Ammon's horn (tissue), 1 donor: ENCODE measurements at regions not wholly inside any gene's neighbourhood (a gene's known extent, or its start where the extent isn't known, plus 50 kb on each side); places are given as distances from the start of the nearest gene placed in this dataset.
A peak's percentile ranks its signal among the peaks of the same experiment; 100 is the strongest.

Experiments
- DNase-seq: peaks from one replicate; pipeline ENCODE4 v3.0.0-alpha.2; 2016; ENCODE audit warnings: low spot score

DNA sequence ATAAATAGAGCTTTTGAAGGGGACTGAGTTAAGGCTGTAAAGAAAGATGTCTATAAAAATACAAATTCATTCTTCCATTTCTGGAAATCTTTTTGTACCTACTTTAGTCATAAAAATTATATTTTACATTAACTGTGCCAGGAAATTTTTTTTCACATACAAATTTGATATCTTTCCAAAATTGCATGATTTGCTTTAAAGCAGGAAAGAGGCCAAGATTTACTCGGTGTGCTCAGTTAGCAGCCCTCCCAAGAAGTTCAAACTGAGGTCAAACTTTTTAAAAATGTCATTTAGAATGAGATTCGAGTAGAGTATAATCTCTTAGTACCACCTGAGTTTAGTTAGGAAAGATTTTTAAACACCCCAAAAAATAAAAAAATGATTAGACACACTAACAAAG is 173.2 kb upstream of the GRIP1 start:
- DNase-seq = no peak

- DNase-seq = no peak
Observed at GRCh38 chr12:66852765-66853164, 173.9 kb upstream of the GRIP1 start.

DNA sequence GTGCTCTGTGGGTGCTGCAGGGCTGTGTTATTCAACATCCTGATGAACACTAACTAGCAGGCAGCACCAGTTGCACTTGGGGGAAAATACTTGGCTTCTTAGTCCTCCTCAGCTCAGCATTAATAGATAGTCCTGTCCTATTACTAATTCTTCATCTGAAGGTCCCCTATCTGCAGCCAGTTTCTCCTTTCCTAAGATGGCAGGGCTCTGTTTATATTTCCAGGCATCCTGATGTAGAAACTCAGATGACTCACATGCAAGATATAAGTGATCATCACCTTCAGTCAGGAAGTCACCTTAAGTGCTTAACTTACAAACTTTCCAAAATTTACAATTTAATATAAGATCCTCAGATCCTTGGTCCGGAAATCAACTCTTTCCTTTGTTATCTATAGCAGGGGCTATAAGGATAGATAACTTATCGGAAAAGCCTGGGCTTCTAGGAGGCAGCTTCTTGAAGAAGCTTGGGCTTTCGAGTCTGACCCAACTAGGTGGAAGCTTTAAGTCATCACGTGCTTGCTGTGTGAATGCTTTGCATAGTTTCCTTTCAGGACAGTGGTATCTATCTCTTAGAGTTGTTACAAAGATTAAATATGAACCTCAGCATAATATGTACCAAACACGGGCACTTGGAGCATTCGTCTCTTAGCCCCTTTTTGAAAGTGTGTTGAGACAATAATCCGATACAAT is 181.0 kb upstream of the GRIP1 start:
- DNase-seq = no peak

GRCh38 chr12:66860752-66861750 is 182.2 kb upstream of the GRIP1 start:
- DNase-seq = peak; percentile 82

GRCh38 chr12:66862356-66862985 is 183.6 kb upstream of the GRIP1 start:
- no peak for DNase-seq

- DNase-seq = no peak
Observed at GRCh38 chr12:66863276-66863675, 184.4 kb upstream of the GRIP1 start.

DNA sequence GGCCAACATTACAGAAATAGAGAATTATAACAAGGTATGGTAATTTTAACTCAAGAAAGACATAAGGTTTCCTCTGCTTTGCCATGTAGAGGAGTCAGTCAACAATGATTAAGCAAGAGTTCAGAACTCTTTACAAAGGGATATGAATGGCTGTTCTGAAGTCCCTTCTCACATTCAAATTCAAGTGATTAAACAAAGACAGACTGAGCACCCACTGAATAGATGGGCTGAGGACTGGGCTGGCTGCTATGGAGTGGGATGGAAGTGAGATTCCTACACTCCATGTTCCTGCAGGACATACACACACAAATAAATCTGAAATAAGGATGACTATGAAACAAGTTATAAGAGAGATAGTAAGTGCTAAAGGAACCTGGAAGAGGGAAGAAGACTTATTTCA is 199.0 kb upstream of the GRIP1 start:
- DNase-seq = no peak

GRCh38 chr12:66879409-66879808 is 200.5 kb upstream of the GRIP1 start:
- no peak for DNase-seq

- DNase-seq = no peak
Observed at GRCh38 chr12:66881386-66881785, 202.5 kb upstream of the GRIP1 start.

GRCh38 chr12:66884091-66884490 is 205.2 kb upstream of the GRIP1 start:
- DNase-seq = peak; percentile 15

DNA sequence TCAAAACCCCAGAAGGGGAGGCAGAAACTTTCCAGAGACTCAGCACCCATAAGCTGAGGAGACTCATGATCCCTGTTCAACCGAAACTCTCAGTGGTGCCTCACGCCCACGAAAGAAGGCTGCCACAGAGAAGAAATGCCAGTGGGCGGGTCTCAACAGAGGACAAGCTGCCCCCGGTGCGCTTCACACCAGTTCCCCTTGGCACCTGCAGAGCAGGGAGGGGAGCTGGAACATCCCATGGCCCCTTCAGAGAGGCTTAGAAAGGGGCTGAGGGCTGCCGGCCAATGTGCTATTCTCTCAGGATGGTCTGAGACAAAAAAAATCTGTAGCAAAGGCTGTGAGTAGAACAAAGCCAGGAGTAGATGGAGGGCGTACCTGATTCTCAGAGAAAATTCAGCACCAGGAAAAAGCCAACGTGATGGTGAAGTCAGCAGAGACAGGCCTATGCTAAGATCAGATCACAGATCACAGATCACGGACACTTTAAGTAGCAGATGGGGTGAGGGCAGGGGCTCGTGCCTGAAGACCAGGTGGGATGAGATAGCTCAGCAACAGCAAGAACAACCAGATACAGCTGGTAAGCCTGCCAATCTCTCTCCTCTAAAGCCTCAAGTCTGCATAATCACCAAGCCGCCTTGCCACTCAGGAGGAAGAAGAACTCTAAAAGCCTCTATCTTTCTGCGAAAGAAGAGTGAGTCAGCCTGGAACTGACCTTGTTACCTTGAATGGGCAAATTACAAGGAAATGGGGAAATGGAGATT is 206.4 kb upstream of the GRIP1 start:
- no peak for DNase-seq

DNA sequence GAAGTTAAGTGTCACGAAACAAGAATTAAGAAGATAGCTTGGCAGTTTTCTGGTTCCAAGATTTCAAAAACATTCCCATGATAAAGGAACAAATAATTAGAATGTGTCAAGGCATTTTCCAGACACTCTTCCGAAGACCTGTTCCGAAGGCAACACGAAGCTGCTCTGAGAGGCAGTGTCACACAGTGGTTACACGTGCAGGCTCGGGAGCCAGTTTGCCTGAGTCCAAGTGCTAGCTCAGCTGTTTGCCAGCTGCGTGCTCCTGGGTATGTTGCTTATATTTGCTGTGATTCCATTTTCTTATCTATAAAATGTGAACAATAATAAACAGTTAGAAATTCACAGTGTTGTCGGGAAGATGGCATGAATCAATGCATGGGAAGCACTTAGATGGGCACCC is 217.9 kb upstream of the GRIP1 start:
- DNase-seq = no peak

GRCh38 chr12:66898700-66899469 is 220.0 kb upstream of the GRIP1 start:
- DNase-seq = no peak

GRCh38 chr12:66899588-66899987 is 220.7 kb upstream of the GRIP1 start:
- DNase-seq = no peak

GRCh38 chr12:66900616-66901015 is 221.7 kb upstream of the GRIP1 start:
- no peak for DNase-seq

DNA sequence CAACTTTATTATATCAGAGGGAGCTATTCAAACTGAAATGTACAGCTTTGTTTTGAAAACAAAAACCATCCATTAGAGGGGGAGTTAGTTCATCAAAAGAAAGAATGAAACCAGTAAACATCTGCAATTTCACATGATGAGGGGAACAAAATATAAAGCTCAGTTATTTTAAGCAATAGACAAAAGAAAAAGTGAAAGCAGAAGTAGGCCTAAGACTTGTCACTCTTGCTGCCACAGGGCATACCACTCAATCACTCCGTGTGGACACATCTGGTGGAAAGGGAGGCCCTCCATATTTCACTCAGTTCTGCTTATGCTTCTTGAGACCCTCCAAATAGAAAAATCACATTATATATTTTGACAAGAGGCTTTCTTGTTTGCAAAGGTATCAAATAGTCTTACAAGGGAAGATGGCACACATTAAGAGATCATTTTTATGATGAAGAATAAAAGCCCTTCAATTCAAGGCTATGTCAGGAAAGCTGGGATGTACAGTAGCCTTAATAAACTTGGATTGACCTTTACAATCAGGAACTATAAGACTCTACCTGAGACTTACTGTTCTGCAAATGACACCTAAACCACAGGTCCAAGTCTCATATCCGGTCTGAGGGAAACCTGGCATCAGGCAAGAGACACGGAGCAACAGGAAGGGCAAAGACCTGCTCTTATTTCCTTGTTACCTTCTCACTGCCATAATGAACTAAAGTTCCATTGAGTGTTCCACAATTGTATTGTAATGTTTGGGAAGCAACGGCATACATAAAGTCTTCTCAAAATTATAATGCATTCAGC is 222.5 kb upstream of the GRIP1 start:
- DNase-seq = peak; percentile 9

DNA sequence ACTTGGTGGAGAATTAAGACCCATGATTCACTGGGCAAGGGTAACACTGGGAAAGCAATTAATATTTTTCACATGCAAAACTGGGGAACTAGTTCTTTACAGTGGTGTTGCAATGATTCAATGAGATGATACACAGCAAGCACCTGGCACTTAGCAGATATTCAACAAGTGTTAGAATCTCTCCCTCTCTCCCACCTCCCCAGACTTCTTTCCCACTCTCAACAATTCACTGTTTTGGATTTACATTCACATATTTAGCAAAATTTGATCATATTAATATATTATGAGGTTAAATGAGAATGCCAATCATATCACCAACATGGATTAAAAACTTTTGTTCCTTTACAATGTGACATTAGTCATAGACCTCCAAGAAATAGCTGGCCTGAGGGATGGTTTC is 223.1 kb upstream of the GRIP1 start:
- DNase-seq = no peak

- no peak for DNase-seq
Observed at GRCh38 chr12:66903782-66904396, 225.0 kb upstream of the GRIP1 start.

DNA sequence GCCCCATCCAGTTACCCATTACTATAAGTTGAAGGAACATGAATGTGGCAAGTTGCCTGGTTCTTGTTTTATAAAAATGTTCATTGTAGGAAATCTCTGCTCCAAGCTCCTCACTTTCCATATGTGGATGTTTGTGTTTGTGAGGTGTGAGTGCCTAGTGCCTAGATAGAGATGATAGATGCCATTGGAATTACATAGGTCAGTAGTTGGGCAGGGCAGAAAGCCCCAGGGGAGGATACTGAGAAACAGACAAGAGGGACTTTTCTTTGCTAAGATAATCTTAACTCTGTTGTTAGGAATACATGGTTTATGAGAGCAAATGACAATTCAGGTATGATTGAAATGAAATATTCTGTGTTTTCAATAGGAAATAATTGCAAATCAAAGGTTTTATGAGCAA is 226.3 kb upstream of the GRIP1 start:
- no peak for DNase-seq
